ENCODE measurements at regions not wholly inside any gene's neighbourhood (a gene's known extent, or its start where the extent isn't known, plus 50 kb on each side); places are given as distances from the start of the nearest gene placed in this dataset.
"Not testable (repeated sequence)": the region's sequence is repeated elsewhere in the genome, so short reads cannot be mapped to it uniquely, and the experiment has no call there.

- DNase-seq (ENCODE audit: low read depth): no peak
- no peak overlapping the region for H3K4me3 ChIP-seq (ENCODE audit: control insufficient read depth, low read depth, low read length)
- TF ChIP-seq, protein P1, sequence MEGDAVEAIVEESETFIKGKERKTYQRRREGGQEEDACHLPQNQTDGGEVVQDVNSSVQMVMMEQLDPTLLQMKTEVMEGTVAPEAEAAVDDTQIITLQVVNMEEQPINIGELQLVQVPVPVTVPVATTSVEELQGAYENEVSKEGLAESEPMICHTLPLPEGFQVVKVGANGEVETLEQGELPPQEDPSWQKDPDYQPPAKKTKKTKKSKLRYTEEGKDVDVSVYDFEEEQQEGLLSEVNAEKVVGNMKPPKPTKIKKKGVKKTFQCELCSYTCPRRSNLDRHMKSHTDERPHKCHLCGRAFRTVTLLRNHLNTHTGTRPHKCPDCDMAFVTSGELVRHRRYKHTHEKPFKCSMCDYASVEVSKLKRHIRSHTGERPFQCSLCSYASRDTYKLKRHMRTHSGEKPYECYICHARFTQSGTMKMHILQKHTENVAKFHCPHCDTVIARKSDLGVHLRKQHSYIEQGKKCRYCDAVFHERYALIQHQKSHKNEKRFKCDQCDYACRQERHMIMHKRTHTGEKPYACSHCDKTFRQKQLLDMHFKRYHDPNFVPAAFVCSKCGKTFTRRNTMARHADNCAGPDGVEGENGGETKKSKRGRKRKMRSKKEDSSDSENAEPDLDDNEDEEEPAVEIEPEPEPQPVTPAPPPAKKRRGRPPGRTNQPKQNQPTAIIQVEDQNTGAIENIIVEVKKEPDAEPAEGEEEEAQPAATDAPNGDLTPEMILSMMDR (conservative IDR thresholded peaks at IDR 0.05; ENCODE audit: control insufficient read depth, insufficient read depth, low read depth, low read length): no peak
Observed at GRCh38 chr6:167750956-167751358, 75.8 kb upstream of the AFDN start.

DNA sequence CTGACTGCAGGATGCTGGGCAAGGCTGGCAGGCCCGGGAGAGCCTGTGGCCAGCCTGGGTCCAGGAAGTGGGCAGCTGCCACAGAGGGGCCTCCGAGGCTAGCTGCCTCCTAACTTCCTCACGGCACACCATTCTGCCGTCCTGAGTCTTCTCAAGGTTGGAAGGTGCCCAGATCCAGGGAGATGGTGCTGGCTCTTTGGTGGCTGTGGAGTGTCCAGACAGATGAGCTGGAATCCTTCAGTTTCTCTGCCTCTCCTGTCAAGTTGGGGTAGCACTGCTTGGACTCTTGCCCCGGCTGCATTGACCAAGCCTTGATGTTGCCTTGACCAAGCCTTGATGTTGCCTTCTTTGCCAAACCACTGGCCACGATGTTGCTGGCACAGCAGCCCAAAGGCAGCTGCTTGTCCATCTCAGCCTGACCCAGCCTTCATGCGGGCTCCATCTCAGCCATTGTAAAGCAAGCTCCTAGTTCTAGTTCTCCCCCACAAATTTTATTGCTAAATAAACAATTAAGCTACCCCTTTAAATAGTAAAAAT lies 75.1 kb upstream of the AFDN start:
- TF ChIP-seq, protein P1 (conservative IDR thresholded peaks at IDR 0.05; ENCODE audit: control insufficient read depth, insufficient read depth, low read depth, low read length): no peak
- no peak for DNase-seq (ENCODE audit: low read depth)
- H3K4me3 ChIP-seq (ENCODE audit: control insufficient read depth, low read depth, low read length): no peak overlapping the region

DNA sequence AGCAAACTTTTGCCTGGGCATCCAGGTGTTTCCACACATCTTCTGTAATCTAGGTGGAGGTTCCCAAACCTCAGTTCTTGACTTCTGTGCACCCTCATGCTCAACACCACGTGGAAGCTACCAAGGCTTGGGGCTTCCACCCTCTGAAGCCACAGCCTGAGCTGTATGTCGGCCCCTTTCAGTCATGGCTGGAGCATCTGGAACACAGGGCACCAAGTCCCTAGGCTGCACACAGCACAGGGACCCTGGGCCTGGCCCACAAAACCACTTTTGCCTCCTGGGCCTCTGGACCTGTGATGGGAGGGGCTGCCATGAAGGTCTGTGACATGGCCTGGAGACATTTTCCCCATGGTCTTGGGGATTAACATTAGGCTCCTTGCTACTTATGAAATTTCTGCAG lies 73.4 kb upstream of the AFDN start:
- not testable (repeated sequence) for DNase-seq (ENCODE audit: low read depth); H3K4me3 ChIP-seq (ENCODE audit: control insufficient read depth, low read depth, low read length)

DNA sequence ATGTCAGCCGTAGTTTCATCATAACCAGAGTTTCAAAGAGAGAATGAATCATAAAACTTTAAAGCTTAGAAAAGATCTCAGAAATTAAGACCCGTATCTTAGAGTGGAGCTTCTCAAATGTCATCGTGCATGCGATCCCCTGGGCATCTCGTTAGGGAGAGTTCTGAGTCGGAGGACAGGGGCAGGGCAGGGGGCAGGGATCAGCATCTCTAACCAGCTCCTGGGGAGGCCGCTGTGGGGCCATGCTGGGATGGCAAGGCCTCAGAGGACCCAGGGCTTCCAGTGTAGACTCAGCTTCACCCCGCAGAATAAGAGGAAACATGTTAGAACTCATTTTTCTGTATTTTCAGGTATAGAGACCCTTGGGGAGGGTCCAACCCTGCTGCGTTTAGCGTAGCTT lies 72.0 kb upstream of the AFDN start:
- TF ChIP-seq, protein P1 (conservative IDR thresholded peaks at IDR 0.05; ENCODE audit: control insufficient read depth, insufficient read depth, low read depth, low read length): no peak
- DNase-seq (ENCODE audit: low read depth): no peak
- H3K4me3 ChIP-seq (ENCODE audit: control insufficient read depth, low read depth, low read length): no peak overlapping the region

DNA sequence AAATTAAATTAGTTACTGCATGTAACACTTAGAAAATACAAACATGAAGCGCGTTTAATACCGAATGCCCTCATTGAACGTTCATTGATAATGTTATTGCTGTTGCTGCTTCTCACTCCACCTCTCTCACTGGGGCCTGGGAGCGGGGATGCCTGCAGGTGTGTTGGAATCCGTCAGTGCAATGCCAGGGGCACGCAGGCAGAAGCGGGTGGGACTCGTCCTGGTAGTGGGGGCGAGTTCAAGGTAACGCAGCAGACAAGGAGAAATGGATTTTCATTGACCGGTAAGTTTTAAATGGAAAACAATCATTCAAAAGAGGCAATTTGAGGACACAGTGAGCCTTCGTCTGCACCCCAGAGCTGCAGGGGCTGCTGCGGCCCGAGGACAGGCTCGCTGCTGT lies 71.2 kb upstream of the AFDN start:
- H3K4me3 ChIP-seq (ENCODE audit: control insufficient read depth, low read depth, low read length): no peak overlapping the region
- DNase-seq (ENCODE audit: low read depth): no peak
- TF ChIP-seq, protein P1 (conservative IDR thresholded peaks at IDR 0.05; ENCODE audit: control insufficient read depth, insufficient read depth, low read depth, low read length): no peak

GRCh38 chr6:167756597-167756996 lies 70.1 kb upstream of the AFDN start:
- TF ChIP-seq, protein P1 (conservative IDR thresholded peaks at IDR 0.05; ENCODE audit: control insufficient read depth, insufficient read depth, low read depth, low read length): no peak
- H3K4me3 ChIP-seq (ENCODE audit: control insufficient read depth, low read depth, low read length): no peak overlapping the region
- no peak for DNase-seq (ENCODE audit: low read depth)

DNA sequence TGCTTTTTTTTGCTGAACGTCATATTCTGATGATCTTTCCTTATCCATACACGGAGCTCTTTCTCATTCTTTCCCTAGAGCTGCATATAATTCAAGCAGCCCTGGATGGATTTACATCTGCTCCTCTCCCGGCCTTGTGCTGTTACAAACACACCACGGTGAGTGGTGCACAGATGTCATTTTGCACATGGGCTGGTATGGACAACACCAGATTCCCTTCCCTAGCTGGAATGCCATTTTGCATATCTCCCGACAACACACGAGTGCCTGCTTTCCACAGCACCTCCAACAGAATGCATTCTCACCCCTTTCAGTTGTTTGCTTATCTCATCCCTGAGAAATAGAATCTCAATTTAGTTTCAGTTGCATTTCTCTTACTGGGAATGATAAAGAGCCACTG lies 69.5 kb upstream of the AFDN start:
- no peak for DNase-seq (ENCODE audit: low read depth)
- no peak overlapping the region for H3K4me3 ChIP-seq (ENCODE audit: control insufficient read depth, low read depth, low read length)
- TF ChIP-seq, protein P1 (conservative IDR thresholded peaks at IDR 0.05; ENCODE audit: control insufficient read depth, insufficient read depth, low read depth, low read length): no peak

Measured in fibroblast of mammary gland (primary cell).